ENCODE measurements at regions not wholly inside any gene's neighbourhood (a gene's known extent, or its start where the extent isn't known, plus 50 kb on each side); places are given as distances from the start of the nearest gene placed in this dataset.

DNA sequence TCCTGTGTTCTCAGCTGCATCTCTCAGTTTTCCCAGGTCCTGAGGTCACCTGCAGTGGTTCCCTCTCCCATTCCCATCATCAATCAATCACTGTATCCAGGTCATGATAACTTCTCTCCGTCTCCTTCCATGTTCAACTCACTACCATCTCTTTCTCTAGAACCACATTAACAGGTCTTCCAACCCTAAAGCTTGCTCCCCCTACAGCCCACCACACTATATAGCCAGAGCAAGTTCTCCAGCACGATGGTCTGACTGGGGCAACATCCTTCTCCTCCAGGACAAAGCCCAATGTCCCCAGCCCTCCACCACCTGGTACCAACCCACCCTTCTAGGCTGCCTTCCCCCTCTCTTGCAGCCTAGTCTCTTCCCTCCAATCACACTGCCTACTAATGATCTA is 241.6 kb downstream of the CDK5RAP2 start:
- TF ChIP-seq, protein P1, sequence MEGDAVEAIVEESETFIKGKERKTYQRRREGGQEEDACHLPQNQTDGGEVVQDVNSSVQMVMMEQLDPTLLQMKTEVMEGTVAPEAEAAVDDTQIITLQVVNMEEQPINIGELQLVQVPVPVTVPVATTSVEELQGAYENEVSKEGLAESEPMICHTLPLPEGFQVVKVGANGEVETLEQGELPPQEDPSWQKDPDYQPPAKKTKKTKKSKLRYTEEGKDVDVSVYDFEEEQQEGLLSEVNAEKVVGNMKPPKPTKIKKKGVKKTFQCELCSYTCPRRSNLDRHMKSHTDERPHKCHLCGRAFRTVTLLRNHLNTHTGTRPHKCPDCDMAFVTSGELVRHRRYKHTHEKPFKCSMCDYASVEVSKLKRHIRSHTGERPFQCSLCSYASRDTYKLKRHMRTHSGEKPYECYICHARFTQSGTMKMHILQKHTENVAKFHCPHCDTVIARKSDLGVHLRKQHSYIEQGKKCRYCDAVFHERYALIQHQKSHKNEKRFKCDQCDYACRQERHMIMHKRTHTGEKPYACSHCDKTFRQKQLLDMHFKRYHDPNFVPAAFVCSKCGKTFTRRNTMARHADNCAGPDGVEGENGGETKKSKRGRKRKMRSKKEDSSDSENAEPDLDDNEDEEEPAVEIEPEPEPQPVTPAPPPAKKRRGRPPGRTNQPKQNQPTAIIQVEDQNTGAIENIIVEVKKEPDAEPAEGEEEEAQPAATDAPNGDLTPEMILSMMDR (IDR thresholded peaks at IDR 0.05), result no peak
- ATAC-seq (no peak), DNase-seq (no peak)
- H3K27me3 ChIP-seq (ENCODE audit: low read depth), result no peaks in the 10 kb centered on the region
- no peak overlapping the region for H3K4me3 ChIP-seq
- H3K9me3 ChIP-seq, result no peaks in the 10 kb centered on the region
- H3K4me1 ChIP-seq, result no peaks in the 10 kb centered on the region
- no peaks in the 10 kb centered on the region for H3K36me3 ChIP-seq
- intact Hi-C loops (cut with DNase I), result no loop called here
- H3K27ac ChIP-seq, result no peak overlapping the region

DNA sequence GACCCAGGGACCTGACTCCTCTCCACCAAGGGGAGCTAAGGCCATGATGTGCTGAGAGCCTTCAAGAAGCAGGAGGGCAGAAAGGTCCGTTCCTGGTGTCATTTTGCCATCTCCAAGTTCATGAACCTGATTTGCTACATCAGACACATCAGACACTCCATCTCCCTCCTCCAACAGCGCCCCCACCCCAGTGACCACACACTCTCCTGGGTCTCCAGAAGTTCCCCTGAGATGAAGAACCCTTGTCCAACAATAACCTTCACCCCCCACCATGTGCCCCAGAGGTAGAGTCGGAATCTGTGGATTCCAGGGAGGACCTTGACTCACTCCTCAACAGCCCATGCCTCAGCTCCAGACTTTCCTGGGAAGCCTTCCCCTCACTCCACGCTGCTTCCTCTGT is 242.8 kb downstream of the CDK5RAP2 start:
- intact Hi-C loops (cut with DNase I), result no loop called here
- H3K4me3 ChIP-seq, result no peak overlapping the region
- DNase-seq, result no peak
- H3K36me3 ChIP-seq, result no peaks in the 10 kb centered on the region
- no peaks in the 10 kb centered on the region for H3K4me1 ChIP-seq
- H3K27me3 ChIP-seq (ENCODE audit: low read depth), result no peaks in the 10 kb centered on the region
- H3K9me3 ChIP-seq, result no peaks in the 10 kb centered on the region
- H3K27ac ChIP-seq, result no peak overlapping the region
- ATAC-seq, result no peak
- TF ChIP-seq, protein P1 (IDR thresholded peaks at IDR 0.05), result no peak

DNA sequence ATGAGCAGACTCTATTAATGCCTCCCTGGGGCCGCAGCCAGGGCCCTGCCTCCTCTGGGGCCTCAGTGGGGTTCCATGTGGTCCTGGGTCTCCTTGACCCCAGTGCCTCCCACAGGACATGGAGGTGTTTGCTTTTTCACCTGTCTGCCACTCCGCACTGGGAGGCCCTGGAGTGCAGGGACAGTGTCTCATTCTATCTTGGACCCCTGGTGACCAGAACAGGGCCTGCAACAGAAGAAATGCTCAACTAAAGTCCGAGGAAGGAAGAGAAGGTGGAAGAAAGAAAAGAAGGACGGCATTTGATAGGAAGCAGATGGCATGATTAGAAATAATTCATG is 243.2 kb downstream of the CDK5RAP2 start:
- intact Hi-C loops (cut with DNase I), result no loop called here
- no peaks in the 10 kb centered on the region for H3K36me3 ChIP-seq
- no peak for DNase-seq

DNA sequence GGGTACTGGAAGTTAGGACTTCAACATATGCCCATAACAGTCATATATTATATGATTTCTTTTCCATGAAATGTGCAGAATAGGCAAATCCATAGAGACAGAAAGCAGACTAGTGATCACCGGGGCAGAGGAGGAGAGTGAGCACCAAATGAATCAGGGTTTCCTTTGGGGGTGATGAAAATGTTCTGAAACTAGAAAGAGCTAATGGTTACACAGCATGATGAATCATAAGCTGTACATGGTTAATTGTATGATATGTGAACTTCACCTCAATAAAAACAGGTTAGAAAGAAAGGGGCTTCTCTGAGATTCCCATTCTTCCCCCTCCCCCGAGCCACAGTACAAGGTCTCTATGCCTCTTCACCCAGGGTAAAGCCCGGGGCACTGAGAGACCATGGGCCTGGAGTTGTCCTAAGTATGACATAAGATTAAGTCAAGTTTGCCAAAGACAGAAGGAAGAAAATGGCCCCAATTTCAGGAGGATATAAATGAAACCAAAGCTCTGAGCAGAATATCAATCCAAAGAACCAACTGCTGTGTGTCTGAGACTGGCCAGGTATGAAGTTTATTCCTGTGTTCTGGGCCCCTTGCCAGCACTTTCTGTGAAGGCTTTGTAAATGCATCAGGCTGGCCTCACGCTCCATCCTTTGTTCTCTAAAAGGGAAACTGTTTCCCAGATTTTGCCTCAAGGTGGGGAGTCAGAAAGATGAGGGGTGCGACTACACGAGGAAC is 243.8 kb downstream of the CDK5RAP2 start:
- H3K4me3 ChIP-seq, result no peak overlapping the region
- H3K9me3 ChIP-seq, result no peaks in the 10 kb centered on the region
- DNase-seq (no peak), ATAC-seq (no peak)
- intact Hi-C loops (cut with DNase I), result no loop called here
- H3K27me3 ChIP-seq (ENCODE audit: low read depth), result no peaks in the 10 kb centered on the region
- H3K36me3 ChIP-seq, result no peaks in the 10 kb centered on the region
- no peaks in the 10 kb centered on the region for H3K4me1 ChIP-seq
- H3K27ac ChIP-seq, result no peak overlapping the region
- TF ChIP-seq, protein P1 (IDR thresholded peaks at IDR 0.05), result no peak

More for the DNA sequence above, 243.2 kb downstream of the CDK5RAP2 start:
- H3K4me1 ChIP-seq, result no peaks in the 10 kb centered on the region
- ATAC-seq, result no peak
- no peaks in the 10 kb centered on the region for H3K9me3 ChIP-seq
- no peak overlapping the region for H3K27ac ChIP-seq
- H3K4me3 ChIP-seq, result no peak overlapping the region
- TF ChIP-seq, protein P1 (IDR thresholded peaks at IDR 0.05), result no peak
- H3K27me3 ChIP-seq (ENCODE audit: low read depth), result no peaks in the 10 kb centered on the region

DNA sequence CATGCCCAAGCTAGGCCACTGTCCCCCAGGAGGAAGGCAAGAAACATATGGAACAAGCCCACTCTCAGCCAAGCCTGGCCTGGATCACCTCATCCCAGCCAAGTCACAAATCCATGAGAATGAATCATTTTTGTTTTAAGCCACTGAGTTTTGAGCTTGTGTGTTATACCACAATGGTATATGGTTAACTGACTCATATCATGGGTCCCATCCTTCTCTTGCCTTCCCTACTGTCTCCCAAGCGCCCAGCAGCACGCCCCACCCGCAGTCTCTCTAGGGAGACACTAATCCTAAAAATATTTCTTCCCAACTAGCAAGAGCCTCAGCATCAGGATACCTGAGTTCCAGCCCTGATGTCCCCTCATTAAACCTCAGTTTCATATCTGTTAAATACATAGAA is 248.1 kb downstream of the CDK5RAP2 start:
- intact Hi-C loops (cut with DNase I), result no loop called here
- H3K4me1 ChIP-seq, result no peaks in the 10 kb centered on the region
- no peaks in the 10 kb centered on the region for H3K27me3 ChIP-seq (ENCODE audit: low read depth)

More for the DNA sequence above, 248.1 kb downstream of the CDK5RAP2 start:
- TF ChIP-seq, protein P1 (IDR thresholded peaks at IDR 0.05), result no peak
- no peaks in the 10 kb centered on the region for H3K36me3 ChIP-seq
- no peak for DNase-seq
- no peak overlapping the region for H3K4me3 ChIP-seq
- ATAC-seq, result no peak
- H3K9me3 ChIP-seq, result no peaks in the 10 kb centered on the region
- no peak overlapping the region for H3K27ac ChIP-seq
